Activated CD4-positive, CD25-positive, alpha-beta regulatory T cell treated with anti-CD3 and anti-CD28 coated beads, Interleukin-2, amount 50 U/mL, for 24 hours (primary cell): ENCODE measurements at regions not wholly inside any gene's neighbourhood (a gene's known extent, or its start where the extent isn't known, plus 50 kb on each side); places are given as distances from the start of the nearest gene placed in this dataset.
A peak's percentile ranks its signal among the peaks of the same experiment; 100 is the strongest.

Source experiments
- ATAC-seq, 2 donors: fragments of 150-1000 bp; cut with Tn5 transposase; one replicate each; pipeline ENCODE4 v1.10.0; 2021; ENCODE audit warnings: mild to moderate bottlenecking in 1 of 2, moderate library complexity in 1 of 2

GRCh38 chr14:38073641-38074040 is 134.1 kb upstream of the SSTR1 start:
- peak; percentile 59 to 62 for ATAC-seq

- ATAC-seq = peak; percentile 54 to 55
Observed at GRCh38 chr14:38074081-38074480, 133.6 kb upstream of the SSTR1 start.

DNA sequence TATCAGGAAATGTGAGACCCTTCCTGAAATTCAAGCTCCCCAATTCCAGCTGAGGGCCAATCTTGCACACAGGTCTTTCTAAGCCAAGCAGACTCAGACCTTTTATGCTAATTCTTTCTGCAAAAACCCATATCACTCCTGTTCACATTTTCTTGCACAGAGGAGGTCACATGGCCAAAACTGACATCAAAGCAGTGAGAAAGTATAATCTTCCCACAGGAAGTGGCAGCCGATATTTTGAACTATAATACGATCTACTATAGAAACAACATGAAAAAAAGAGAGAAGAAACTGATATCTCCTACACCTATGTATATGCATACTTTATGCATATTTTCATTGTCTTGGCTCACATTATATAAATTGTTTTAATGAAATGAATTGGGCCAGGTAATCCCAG is 132.9 kb upstream of the SSTR1 start:
- ATAC-seq = peak in 1 of 2 donors; percentile 9

- peak; percentile 20 to 29 for ATAC-seq
Observed at GRCh38 chr14:38078393-38078792, 129.3 kb upstream of the SSTR1 start.

- ATAC-seq = peak; percentile 82 to 85
Observed at GRCh38 chr14:38079268-38079667, 128.4 kb upstream of the SSTR1 start.

GRCh38 chr14:38079886-38080285 is 127.8 kb upstream of the SSTR1 start:
- ATAC-seq = no peak

DNA sequence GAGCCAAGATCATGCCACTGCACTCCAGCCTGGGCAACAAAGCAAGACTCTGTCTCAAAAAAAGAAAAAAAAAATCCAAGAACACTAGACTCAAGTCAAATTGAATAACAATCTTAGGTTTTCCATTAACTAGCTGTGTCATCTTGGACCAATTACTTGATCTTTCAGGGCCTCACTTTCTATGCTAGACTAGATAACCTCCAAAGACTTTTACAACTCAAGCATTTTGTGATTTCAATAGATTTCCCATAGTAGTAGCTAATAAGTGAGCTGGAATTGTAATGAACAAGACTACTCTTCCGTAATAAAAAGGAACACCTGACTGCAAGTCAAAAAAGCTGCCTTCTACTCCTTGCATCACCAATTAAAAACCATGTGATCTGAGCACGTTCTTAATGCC is 127.0 kb upstream of the SSTR1 start:
- ATAC-seq = no peak

DNA sequence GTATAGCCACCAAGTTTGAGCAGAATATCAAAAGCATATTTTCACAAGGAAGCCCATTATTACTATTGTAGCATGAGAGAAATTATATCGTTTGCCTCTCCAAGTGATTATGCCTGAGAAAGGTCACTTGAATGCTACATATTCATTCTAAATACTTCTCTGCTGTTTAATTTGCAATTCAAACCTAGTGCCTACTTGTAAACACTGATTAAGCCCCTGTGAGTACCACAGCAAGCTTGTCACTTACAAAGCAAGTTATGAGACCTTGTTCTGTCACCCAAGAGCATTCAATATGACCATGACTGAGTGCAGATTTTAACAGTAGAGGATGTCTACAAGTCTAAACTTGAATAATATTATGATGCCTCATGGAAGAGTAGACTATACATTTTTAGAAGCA is 124.7 kb upstream of the SSTR1 start:
- ATAC-seq = no peak

DNA sequence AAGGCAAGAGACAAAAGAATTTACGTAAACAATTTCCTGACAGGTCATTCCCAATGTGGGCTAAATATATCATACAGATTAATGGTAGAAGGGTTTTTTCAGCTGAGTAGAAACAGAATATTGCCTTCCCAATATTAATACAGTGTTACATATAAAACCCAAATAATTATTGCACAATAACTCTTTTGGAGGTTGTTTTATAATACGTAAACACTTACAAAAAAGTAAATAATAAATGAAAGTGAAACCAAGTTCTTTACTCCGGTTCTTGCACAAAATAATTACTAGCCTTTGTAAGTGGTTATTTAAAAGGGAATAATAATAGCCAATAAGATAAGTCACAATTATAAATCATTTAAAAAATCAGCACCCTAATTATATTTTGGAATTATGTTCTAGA is 118.6 kb upstream of the SSTR1 start:
- ATAC-seq = no peak

DNA sequence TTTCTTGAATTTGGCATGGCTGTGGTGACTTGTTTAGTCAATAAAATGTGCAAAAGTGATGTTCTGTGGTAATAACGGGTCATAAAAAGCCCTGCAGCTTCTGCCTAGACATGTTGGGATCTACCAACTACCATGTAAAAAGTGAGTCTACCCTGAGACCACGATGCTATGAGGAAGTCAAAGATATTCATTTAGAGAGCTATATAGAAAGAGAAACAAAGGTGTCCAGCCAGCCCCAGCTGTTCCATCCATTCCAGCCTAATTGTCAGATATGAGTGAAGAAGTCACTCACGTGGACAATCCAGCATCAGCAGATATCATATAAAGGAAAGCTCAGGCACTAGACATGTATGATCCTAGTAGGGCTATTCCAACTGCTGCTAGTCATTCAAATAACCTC is 117.2 kb upstream of the SSTR1 start:
- ATAC-seq = no peak

GRCh38 chr14:38098074-38098836 is 109.4 kb upstream of the SSTR1 start:
- ATAC-seq = no peak

DNA sequence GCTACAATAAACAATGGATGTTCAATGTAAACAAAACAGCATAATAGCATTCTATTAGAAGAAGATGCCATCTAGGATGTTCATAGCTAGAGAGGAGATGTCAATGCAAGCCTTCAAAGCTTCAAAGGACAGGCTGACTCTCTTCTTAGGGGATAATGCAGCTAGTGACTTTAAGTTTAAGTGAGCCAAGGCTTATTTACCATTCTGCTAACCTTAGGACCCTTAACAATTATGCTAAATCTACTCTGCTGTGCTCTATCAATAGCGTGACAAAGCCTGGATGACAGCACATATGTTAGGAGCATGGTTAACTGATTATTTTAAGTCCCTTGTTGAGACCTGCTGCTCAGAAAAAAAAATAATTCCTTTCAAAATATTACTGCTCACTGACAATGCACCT is 106.0 kb upstream of the SSTR1 start:
- ATAC-seq = no peak

- ATAC-seq = peak in 1 of 2 donors; percentile 46
Observed at GRCh38 chr14:38103542-38104225, 104.0 kb upstream of the SSTR1 start.

- no peak for ATAC-seq
Observed at GRCh38 chr14:38105106-38105702, 102.5 kb upstream of the SSTR1 start.

DNA sequence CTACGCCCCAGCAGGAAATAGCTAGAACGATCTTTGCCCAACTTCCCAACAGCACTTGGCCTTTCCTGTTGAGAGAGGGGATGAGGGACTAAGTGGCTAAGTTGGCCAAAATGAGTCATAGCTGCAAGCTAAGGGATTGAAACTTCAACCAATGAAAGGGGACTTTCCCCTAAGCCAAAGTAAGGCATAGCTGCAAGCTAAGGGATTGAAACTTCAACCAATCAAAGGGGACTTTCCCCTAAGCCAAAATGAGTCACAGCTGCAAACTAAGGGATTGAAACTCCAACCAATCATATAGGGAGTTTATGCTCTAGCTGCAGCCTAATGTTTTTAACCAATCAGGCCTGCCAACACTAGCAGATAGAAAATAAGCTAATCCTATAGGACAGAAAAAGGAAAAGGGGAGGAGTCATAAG is 100.5 kb upstream of the SSTR1 start:
- peak; percentile 61 to 69 for ATAC-seq

GRCh38 chr14:38108681-38109080 is 99.0 kb upstream of the SSTR1 start:
- no peak for ATAC-seq

GRCh38 chr14:38110258-38110657 is 97.4 kb upstream of the SSTR1 start:
- no peak for ATAC-seq

GRCh38 chr14:38111046-38111445 is 96.7 kb upstream of the SSTR1 start:
- ATAC-seq = no peak

DNA sequence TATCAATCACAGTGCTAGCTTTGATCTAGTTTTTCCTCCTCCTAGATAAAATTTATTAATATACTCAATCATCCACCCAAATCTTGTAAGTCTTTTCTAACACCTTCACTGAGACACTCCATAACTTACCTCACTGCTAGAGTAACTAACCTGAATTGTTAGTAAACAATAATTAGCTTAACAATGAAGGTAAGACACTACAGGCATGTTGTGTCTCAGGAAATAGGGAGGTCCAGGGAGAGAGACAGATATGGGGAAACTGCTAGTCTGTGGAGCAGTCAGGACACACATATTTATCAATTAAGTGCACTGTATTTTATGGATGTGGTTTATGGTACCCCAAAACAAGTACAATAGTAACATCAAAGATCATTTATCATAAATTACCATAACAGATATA is 94.2 kb upstream of the SSTR1 start:
- ATAC-seq = no peak

- no peak for ATAC-seq
Observed at GRCh38 chr14:38116895-38117294, 90.8 kb upstream of the SSTR1 start.

GRCh38 chr14:38120109-38120508 is 87.6 kb upstream of the SSTR1 start:
- no peak for ATAC-seq

DNA sequence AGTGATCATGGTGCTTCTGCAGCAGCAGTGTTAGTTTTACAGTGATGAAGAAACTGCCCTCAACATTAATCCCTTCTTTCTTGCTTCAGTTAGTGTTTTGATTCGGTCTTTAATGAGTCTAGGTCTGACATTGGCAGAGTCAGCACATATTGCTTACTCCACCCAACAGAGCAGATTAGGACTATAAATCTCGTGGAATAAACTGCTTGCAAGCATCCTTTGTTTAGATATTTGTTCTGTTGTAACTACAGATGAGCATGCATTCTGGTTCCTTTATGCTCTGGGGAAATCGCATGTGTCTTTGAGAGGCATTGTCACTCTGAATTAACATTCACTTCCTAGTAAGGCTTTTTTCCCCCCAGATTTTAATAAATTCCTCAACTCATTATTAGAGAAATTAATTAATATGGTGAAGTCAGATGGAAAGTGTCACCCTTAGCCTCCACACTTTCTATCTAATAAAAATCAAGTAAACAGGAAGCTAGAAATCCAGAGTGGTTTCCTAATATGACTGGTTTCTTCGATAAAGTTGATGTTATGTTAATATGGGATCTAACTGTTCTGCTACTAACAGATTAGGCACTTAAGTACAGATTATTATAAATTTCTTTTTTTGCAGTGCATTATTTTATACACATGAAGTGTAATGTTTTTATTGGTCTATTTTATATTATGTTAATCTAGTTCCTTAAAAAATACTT is 86.2 kb upstream of the SSTR1 start:
- ATAC-seq = no peak

DNA sequence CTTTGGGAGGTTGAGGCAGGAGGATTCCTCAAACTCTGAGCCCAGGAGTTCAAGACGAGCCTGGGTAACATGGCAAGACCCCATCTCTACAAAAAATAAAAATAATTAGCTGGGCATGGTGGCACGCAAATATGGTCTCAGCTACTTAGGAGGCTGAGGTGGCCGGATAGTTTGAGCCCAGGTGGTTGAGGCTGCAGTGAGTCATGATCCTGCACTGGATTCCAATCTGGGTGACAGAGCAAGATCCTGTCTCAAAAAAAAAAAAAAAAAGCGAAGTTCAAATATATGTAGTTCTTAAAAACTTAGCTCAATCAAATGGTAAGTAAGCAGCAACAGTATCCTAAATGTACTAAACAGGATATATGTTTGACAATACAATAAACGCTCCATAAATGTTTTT is 85.5 kb upstream of the SSTR1 start:
- no peak for ATAC-seq
